ENCODE measurements at regions not wholly inside any gene's neighbourhood (a gene's known extent, or its start where the extent isn't known, plus 50 kb on each side); places are given as distances from the start of the nearest gene placed in this dataset.

GRCh38 chr4:66613591-66613990 is 931.7 kb downstream of the CENPC start:
- no peak for TF ChIP-seq CTCF (IDR thresholded peaks at IDR 0.05)
- TF ChIP-seq POLR2A (IDR thresholded peaks at IDR 0.05): no peak
